Activated gamma-delta T cell (primary cell): ENCODE measurements at regions not wholly inside any gene's neighbourhood (a gene's known extent, or its start where the extent isn't known, plus 50 kb on each side); places are given as distances from the start of the nearest gene placed in this dataset.
"Not testable (repeated sequence)": the region's sequence is repeated elsewhere in the genome, so short reads cannot be mapped to it uniquely, and the experiment has no call there.

Experiments
- DNase-seq: peaks from one replicate; lab custom pipeline; 2025; lab: John Stamatoyannopoulos, UW

DNA sequence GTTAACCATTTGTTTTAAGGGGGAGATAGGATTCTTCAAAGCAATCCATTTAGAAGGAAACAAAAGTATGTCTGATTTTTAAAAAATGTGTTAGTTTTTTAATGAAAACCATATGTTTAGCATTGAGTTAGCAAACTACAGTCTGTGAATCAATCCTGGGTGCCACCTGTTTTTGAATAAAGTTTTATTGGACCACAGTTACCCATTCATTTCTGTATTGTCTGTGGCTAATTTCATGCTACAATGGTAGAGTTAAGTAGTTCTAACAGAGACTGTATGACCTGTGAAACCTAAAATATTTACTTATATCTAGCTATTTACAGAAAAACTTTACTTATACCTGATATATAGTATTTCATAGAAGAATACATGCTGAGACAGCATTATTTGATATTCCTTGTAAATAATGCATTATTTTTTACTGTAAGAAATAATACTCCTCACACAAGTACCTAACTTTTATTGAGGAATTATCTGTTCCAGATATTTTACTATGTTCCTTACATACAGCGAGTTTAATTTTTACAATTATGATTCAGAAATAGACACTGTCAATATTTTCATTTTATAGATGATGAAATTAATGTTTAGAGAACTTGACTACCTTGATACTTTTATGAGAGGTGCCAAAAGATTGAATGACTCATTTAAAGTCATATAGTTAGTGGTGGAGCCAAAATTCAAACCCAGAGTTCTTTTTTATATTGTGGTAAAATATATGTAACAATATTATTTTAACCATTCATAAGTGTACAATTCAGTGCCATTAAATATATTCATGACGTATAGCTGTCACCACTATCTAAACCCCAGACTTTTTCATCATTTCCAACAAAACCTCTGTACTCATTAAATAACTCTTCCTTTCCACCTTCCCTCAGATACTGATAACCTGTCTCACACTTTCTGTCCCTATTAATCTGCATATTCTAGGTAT is 122.0 kb downstream of the GLUD2 start:
- DNase-seq = no peak

DNA sequence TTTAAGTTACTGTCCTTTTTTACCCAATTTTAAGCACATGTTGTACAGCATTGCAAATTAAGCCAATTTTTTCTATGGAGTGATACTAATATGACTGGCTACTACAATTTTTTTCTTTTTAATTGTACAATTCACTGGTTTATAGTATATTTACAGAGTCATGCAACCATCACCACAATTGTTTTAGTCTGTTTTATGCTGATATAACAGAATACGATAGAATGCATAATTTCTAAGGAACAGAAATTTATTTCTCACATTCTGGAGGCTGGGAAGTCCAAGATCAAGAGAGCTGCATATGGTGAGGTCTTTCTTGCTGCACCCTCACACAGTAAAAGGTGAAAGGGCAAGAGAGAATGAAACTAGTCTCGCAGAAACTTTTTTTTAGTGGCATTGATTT is 125.3 kb downstream of the GLUD2 start:
- DNase-seq = no peak

DNA sequence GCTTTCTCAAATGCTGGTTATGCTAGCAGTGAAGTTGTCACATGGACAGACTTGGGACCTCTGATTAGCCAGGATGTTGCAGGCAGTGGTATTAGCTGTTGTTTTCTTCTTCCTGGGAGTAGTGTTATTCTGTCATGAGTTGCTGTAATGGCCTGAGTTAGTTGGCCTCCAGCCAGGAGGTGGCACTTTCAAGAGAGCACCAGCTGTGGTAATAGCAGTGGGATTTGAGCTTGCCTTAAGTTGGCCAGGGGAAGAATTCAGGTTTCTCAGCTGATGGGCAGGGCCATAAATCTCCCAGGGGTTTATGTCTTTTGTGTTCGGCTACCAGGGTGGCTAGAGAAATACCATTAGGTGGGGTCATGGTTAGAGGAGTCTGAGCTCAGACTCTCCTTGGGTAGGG is 132.6 kb downstream of the GLUD2 start:
- DNase-seq = no peak

DNA sequence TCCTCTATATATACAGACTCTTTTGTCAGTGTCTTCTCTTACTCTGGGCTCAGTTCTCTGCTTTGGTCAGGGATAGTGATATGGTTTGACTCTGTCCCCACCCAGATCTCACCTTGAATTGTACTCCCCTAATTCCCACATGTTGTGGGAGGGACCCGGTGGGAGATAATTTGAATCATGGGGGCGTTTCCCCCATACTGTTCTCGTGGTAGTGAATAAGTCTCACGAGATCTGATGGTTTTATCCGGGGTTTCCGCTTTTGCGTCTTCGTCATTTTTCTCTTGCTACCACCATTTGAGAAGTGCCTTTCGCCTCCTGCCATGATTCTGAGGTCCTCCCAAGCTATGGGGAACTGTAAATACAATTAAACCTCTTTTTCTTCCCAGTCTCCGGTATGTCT is 144.4 kb downstream of the GLUD2 start:
- no peak for DNase-seq

DNA sequence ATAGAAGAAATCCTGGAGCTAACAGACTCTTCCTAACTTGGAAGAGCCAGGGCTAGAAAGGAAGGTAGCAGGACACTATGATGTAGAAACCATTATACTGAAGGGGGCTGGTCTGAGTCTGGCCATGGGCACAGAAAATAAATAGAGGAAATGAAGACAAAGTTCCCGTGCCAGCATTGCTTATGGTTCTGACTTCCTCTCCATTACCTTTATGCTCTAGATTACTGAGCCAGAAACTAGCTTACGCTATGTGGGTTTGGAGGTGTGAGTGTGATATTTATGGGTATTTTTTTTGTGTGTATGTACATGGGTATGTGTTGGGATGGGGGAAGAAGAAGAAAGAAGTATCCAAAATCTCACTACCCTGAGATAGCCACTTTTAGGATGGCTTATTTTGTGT is 148.3 kb downstream of the GLUD2 start:
- DNase-seq = no peak

DNA sequence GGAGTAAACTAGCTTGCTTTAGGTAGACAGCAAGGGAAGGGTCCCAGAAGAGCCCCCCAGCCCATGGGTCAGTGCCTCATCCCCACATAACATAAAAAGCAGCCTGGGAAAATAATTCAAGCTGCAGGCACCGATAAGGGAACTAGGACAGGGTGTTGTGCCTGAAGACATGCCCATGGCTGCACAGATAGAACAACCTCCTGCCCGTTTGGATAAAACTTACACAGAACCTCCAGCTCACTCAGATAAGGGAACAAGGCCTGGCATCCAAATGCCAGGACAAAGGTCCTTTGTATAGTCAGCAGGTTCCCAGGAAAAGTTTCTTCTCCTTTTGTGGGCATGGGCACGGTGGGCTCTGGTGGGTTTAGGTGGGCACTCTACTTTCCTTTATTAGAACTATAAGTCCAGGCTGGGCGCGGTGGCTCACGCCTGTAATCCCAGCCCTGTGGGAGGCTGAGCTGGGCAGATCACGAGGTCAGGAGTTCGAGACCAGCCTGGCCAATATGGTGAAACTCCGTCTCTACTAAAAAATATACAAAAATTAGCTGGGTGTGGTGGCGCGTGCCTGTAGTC is 149.5 kb downstream of the GLUD2 start:
- not testable (repeated sequence) for DNase-seq

DNA sequence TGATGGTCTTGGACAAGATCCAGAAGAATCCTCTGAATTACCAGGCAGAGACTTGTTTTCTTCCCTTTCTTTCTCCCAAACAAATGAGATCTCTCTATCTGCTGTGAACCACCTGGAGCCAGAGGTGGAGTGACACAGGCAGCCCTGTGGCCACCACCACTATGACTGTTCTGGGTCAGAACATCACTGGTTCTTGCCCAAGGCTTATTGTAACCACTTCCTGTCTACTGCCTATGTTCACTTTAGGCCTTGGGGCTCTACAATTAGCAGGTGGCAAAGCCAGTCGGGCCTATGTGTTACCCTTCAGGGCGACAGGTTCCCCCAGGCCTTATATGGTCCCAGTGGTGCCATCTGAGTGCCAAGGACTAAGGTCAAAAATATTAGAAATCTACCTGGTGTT is 161.2 kb downstream of the GLUD2 start:
- DNase-seq = no peak

DNA sequence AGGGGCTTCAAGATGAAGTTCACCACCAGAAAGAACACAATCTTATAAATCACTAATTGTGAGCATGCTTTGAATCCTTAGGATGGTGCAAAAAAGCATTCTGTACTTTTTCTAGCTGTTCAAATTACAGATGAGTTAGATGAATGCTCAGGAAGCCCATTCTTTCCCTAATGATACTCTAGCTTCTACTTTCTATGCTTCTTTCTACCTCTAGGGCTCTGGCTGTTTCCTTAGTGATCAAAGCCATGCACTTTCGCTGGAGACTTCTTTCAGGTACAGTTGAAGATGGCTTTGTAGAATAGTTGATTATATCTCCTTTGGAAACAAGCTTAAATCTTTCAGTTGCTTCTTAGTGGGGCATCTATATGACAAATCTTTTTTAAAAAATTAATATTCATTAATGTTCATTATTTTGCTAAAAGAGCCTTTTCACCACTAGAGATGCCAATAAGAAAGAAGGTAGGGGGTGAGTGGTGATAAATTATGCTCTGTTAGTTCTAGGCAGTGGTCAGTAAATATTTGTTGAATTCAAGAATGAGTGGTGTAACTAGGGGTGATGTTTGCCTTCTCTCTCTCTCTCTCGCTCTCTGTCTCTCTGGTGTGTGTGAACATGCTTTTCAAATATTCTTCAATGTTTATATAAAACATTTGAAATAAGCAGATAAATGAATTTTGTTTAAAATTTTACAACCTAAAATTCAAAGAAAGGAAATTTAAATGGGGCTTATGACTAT is 169.4 kb downstream of the GLUD2 start:
- no peak for DNase-seq

DNA sequence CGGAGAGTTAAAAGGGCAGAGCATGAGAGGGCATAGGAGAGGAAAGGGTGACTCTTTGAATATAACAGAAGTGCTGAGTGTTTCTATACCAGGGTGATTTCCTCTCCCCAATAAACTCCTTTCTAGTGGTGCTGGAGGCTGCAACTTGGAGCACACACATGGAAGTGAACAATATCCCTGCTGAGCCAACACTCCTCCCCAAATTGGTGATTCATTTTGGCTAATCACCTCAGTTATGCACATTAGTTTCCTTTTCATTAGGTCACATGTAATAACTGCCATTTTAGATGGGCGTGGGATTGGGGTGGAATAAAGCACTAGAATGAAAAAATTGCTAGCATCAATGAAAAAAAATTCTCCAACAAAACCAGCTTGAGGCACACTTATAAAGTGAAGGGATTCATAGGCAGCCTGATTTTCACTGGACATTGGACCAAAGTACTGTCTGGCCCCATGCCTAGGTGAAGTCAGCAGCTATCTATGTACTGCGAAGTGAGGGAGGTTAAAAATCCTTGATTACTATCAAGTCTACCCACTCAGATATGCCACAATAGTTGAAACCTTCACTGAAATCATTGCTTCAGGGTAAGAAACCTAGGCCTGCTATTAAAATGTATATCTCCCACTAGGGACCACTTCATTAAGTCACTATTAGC is 174.0 kb downstream of the GLUD2 start:
- DNase-seq = no peak

DNA sequence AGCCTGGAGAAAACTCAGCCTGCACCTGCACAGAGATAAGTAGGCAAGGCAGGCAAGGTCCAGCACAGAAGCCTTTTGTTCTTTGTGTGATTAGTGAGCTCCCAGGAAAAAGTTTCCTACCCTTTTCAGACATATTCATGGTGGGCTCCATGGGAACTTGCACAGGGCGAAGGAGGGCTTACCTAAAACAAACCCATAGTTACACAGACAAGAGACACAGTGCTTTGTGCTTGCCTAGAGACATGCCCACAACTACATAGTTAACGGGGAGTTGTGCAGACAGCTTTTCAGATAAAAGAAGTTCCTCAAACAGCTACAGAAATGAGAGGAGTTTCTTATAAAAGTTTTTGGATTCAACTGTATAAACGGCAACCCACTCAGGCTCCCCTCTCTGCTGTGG is 180.5 kb downstream of the GLUD2 start:
- no peak for DNase-seq

DNA sequence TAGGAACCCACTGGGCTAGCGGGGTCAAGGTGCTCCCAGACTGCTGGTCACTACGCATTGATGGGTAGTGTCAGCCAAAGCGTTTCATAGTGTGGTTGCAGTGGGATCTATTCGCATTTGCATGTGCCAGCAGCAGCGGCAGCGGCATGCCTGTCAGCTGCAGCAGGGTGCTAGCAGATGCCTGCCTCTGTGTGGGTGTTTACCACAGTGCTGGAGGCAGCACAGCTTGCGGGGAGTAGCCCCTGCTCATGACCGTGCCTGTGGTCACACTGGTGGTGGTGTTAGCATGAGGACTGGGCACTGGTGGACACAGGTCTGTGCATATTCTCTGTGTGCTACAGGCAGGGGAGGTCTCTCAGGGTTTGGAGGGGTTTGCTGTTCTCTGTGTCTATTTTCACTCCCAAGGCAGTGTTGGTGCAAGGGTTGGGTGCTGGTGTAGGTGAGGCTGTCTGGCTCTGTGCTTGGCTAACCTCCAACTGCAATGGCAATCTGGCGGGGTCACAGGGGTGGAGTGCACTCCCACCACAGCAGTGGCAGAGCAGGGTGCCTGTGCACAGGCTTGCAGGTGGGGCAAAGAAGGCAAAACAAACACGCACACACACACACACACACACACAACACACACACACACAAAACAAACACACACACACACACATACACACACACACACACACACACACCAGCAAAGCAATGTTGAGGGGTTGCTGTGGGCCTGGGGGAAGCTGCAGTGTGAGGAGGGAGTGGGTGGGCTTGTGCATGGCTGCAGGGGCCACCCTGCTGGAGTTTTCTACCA is 184.4 kb downstream of the GLUD2 start:
- no peak for DNase-seq

DNA sequence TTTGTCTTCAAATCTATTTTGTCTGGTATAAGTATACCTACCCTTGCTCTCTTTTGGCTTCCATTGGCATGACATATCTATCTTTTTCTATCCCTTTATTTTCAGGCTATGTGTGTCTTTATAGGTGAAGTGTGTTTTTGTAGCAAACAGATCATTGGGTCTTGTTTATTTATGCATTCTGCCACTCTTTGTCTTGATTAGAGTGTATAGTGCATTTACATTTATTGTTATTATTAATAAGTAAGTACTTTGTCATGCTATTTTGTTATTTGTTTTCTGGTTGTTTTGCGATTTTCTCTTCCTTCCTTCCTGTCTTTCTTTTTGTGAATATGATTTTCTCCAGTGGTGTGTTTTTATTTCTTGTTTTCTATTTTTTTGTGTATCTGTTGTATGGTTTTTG is 188.6 kb downstream of the GLUD2 start:
- no peak for DNase-seq

DNA sequence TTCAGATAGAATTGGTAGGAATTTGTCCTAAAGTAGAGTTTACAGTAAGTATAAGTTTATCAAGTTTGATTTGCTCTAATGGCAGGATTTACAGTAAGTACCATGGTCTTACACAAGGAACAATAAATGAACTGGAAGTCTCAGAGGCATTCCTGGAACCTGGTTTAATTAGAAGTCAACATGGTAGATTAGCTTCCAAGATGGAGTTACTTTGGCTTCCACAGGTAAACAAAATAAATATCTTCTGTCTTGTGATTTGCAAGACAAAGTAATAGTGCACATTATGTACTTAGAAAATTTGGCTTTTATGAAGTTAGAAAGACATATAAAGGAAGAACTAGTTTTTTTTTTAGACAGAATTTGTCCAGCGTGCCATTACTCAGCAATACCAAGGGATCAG is 190.7 kb downstream of the GLUD2 start:
- DNase-seq = no peak

DNA sequence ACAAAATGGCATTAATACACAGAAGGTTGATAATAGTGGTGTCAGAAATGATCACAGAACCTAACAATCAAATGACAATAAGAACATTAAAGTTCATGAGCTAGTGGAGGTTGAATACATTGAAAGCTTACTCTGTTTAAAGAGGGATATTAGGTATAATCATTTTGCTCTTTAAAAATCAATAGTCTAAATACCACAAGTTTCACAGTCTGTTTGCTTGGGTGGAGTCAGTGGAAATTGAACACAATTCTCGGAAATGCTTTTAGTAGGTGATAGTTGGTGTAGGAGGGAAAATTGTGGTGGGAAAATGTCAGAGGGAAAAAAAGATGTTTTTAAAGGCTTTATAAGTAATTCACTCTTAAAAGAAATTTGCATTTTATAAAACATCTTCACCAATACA is 197.1 kb downstream of the GLUD2 start:
- DNase-seq = no peak

DNA sequence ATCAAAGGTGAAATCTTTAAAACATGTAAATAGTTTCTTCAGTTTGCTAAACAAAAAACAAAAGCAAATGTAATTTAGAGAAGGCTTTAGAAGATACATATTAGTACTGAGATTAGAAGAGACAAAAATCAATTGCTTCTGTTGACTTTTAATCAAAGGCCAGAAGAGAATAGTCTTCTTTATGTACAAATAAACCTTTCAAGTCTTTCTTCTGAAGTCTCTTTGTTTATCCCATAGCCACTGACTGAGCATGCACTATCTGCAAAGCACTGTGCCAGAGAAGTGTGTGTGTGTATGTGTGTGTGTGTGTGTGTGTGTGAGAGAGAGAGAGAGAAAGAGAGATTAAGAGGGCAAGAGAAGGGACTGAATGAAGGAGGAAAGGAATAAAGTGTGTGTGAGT is 198.4 kb downstream of the GLUD2 start:
- no peak for DNase-seq

DNA sequence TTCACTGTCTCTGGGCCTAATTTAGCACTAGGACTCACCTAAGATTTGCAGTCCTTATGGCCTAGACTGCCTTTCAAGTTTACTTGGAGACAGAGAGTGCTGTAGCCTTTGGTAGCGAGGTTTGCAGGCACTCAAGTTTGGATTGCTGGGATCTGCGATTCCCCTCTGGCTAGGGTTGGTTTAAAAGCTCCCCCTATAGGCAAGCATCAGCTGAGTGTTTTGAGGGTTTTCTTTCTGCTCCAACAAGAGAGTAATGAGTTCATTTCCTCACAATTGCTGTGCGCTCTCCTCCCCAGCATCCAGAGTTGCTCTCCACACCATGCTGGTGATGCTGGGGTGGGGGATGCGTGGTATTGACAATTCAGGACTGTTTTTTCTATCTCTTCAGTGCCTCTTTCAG is 206.9 kb downstream of the GLUD2 start:
- no peak for DNase-seq

DNA sequence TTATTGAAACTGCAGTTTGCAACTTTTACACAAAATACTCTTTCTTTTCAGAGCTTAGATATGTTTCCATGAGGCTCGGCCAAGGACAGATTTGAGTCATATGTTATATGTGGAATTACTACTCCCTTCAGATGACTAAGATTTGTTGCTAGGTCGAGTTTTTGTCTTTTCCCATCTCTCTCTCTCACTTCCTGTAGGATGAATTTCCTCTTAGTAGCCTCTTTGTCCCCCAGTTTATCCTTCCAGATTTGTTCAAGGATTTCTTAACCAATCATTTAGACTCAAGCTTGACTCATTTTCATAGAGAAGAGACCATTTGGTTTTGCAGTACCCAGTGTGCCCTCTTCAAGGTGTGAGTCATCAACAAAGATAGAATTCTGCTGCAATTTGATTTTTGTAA is 209.2 kb downstream of the GLUD2 start:
- no peak for DNase-seq

DNA sequence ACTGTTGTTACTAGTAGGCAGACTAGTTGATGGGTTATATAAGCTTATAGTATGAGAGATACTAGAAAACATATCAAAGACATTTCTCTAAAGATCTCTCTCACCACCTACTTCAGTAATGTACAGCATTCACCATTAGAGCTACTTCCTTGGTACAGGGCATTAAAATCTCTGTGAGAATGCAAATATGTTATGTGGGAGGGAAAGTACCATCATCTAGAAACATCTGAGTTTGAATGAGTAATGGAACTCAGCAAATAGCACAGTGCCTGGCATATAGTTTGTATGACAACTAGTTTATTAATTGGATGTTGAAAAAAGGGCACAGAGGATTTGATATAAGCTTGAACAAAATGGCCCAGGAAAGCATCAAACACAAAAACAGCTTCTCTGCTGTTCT is 211.1 kb downstream of the GLUD2 start:
- DNase-seq = no peak

DNA sequence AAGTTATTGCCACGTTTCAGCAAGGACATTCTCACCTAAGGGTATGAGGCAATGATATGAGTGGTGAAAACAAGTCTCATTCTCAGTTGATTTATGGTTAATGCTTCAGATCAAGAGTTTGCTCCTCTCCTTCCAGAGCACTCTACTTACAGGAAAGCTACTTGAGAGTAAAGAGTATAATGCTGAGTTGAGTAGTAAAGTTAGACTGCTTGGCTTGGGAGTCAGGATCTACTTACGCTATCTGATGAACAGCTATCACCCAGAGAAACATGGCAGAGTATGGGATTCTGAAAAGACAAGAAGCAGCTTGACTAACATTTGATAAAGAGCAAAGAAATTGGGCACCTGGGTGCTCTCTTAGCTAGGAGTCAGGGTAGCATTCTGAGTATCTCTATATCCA is 211.8 kb downstream of the GLUD2 start:
- DNase-seq = no peak

DNA sequence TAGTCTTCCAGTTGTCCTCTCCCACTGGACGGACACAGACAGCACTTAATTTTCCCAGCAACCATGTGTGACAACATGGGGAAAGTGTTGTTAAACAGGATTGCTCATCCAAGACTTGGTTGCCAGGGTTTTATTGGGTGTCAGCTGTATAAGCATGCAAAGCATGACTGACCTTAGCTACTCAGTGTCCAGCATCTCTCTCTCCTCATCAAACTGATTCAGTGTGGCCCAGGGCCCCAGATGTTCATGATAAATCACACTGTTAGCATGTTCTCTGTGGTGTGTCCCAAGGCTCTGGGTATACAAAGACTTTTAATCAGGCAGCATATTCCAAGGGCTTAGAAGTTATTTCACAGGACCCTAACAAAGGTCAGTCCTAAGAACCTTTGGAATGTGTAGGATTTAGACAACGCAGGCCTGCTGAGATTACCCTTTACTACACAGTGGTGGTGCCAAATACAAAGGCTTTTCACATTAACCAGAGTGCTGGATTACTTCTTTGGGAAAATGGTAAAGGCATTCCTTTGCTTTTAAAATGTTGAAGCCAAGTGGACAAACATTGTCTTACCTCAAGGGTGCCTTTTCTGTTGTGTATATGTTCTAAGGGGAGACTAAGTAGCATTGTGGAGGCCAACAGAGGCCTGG is 213.3 kb downstream of the GLUD2 start:
- no peak for DNase-seq

DNA sequence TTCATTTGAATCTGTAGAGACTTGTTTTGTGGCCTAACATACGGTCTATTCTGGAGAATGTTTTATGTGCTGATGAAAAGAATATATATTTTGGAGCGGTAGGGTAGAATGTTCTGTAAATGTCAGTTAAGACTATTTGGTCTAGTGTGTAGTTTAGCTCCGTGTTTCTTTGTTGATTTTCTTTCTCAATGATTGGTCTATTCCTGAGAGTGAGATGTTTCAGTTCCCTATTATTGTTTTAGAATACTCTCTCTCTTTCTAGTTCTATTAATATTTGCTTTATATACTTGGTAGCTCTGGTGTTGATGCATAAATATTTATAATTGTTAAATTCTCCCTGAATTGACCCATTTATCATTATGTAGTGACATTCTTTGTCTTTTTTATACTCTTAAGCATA is 236.5 kb downstream of the GLUD2 start:
- DNase-seq = no peak
